Endothelial cell of umbilical vein (primary cell): ENCODE measurements at regions not wholly inside any gene's neighbourhood (a gene's known extent, or its start where the extent isn't known, plus 50 kb on each side); places are given as distances from the start of the nearest gene placed in this dataset.

Experiments
- BruUV-seq: library from RNA; stranded (reverse); fragments of 400-500 nt; replicated peaks from 2 replicates; lab custom pipeline; 2021; lab: Mats Ljungman, UMichigan
- CTCF ChIA-PET: fragments of 300-600, 350-600 bp; sonication (Branson Sonifier 250); formaldehyde crosslinking; loops from one replicate; lab custom pipeline; 2021; ENCODE audit warnings: antibody characterized with exemption, inconsistent platforms; lab: Charles Lee
- POLR2A ChIA-PET: fragments of 300-600, 350-600 bp; sonication (Branson Sonifier 250); formaldehyde crosslinking; loops from one replicate; lab custom pipeline; 2021; ENCODE audit warnings: antibody characterized with exemption, inconsistent platforms; lab: Charles Lee
- DNase-seq: peaks from one replicate; pipeline ENCODE4 v3.0.0-alpha.2; 2011; ENCODE audit warnings: low read depth, low spot score
- FAIRE-seq: peaks from 2 replicates; lab custom pipeline; 2011; peaks lifted over from hg19 to GRCh38; lab: Jason Lieb, UNC
- H2AFZ ChIP-seq: 2 replicates; pipeline ENCODE4 v1.6.0; 2012; ENCODE audit warnings: low read depth, low read length, control low read depth, inconsistent platforms
- H3K27ac ChIP-seq: 2 replicates; pipeline ENCODE4 v1.5.1; 2011; ENCODE audit warnings: low read depth, mild to moderate bottlenecking, control low read depth, low read length, moderate library complexity; ENCODE audit not compliant: insufficient read depth
- H3K27me3 ChIP-seq, 2 experiments: 2 replicates each; pipeline versions ENCODE4 v1.6.0 to v1.6.1; 2011; ENCODE audit warnings: low read length in 2 of 2, mixed read lengths in 1 of 2; ENCODE audit not compliant: control insufficient read depth in 2 of 2, insufficient read depth in 2 of 2
- H3K36me3 ChIP-seq, 2 experiments: 2 replicates in 1 of 2; 3 replicates in 1 of 2; pipeline ENCODE4 v1.5.1; 2011; ENCODE audit warnings: low read length in 2 of 2, mild to moderate bottlenecking in 1 of 2, moderate library complexity in 1 of 2; ENCODE audit not compliant: control insufficient read depth in 2 of 2, insufficient read depth in 2 of 2; ENCODE audit errors: extremely low read depth in 1 of 2
- H3K4me1 ChIP-seq: 3 replicates; pipeline ENCODE4 v1.5.1; 2011; ENCODE audit warnings: mild to moderate bottlenecking, low read length; ENCODE audit not compliant: control insufficient read depth, insufficient read depth; ENCODE audit errors: extremely low read depth
- H3K4me2 ChIP-seq: 2 replicates; pipeline ENCODE4 v1.6.1; 2011; ENCODE audit warnings: low read length, control low read depth, mixed read lengths; ENCODE audit not compliant: insufficient read depth
- H3K4me3 ChIP-seq, 3 experiments: fragments of 200-600 bp in 1 of 3; sonication (generic), shearing (Covaris generic) in 1 of 3; replicated peaks in 1 of 3; 2 replicates each; pipeline ENCODE4 v1.5.1; 2011 to 2016; ENCODE audit warnings: control low read depth in 3 of 3, low read length in 3 of 3, mild to moderate bottlenecking in 2 of 3, inconsistent platforms in 1 of 3, low read depth in 1 of 3, moderate library complexity in 1 of 3; ENCODE audit not compliant: insufficient read depth in 1 of 3
- H3K79me2 ChIP-seq: 2 replicates; pipeline ENCODE4 v1.6.0; 2012; ENCODE audit warnings: low read length, inconsistent platforms; ENCODE audit not compliant: control insufficient read depth, insufficient read depth
- H3K9ac ChIP-seq: replicated peaks from 2 replicates; pipeline ENCODE3; 2011; ENCODE audit warnings: low read length, control low read depth; ENCODE audit not compliant: insufficient read depth; ENCODE audit errors: extremely low read depth
- H3K9me1 ChIP-seq: replicated peaks from 3 replicates; pipeline ENCODE4 v1.6.0; 2011; ENCODE audit warnings: mild to moderate bottlenecking, low read length; ENCODE audit not compliant: control insufficient read depth, insufficient read depth; ENCODE audit errors: extremely low read depth
- H3K9me3 ChIP-seq: replicated peaks from 2 replicates; pipeline ENCODE4 v1.5.1; 2012; ENCODE audit warnings: low read length, inconsistent platforms; ENCODE audit not compliant: control insufficient read depth, insufficient read depth
- H4K20me1 ChIP-seq: replicated peaks from 2 replicates; pipeline ENCODE3; 2011; ENCODE audit warnings: mild to moderate bottlenecking, low read length; ENCODE audit not compliant: control insufficient read depth, insufficient read depth; ENCODE audit errors: extremely low read depth
- CTCF ChIP-seq, 2 donors: IDR thresholded peaks; 1 replicate in 1 of 2; 2 replicates in 1 of 2; pipeline ENCODE4 v1.5.1; 2011; ENCODE audit warnings: low read length in 2 of 2, mild to moderate bottlenecking in 2 of 2, moderate library complexity in 2 of 2, control low read depth in 1 of 2, inconsistent platforms in 1 of 2, low read depth in 1 of 2; ENCODE audit not compliant: insufficient read depth in 1 of 2; ENCODE audit errors: extremely low read depth in 1 of 2
- EZH2 ChIP-seq: IDR thresholded peaks from 2 replicates; pipeline ENCODE4 v1.6.1; 2012; ENCODE audit warnings: borderline replicate concordance, low read depth, mild to moderate bottlenecking, moderate library complexity, low read length, inconsistent platforms; ENCODE audit not compliant: severe bottlenecking
- FOS ChIP-seq: IDR thresholded peaks from 2 replicates; pipeline ENCODE4 v1.6.1; 2011; ENCODE audit warnings: mild to moderate bottlenecking, low read length, moderate library complexity, borderline replicate concordance; ENCODE audit not compliant: insufficient read depth
- GATA2 ChIP-seq: IDR thresholded peaks from 2 replicates; pipeline ENCODE4 v1.7.0; 2011; ENCODE audit warnings: low read depth, mild to moderate bottlenecking, moderate library complexity, mixed read lengths, low read length; ENCODE audit not compliant: insufficient read length, insufficient read depth
- JUN ChIP-seq: IDR thresholded peaks from 2 replicates; pipeline ENCODE4 v1.6.1; 2011; ENCODE audit warnings: borderline replicate concordance, low read depth; ENCODE audit not compliant: insufficient read length, insufficient read depth
- MAX ChIP-seq: IDR thresholded peaks from 2 replicates; pipeline ENCODE4 v1.6.1; 2011; ENCODE audit not compliant: insufficient read depth, insufficient read length
- MYC ChIP-seq: IDR thresholded peaks from one replicate; pipeline ENCODE4 v1.6.1; 2011; ENCODE audit warnings: mild to moderate bottlenecking, low read depth, low read length
- POLR2A ChIP-seq: IDR thresholded peaks from 2 replicates; pipeline ENCODE4 v1.6.1; 2012; ENCODE audit warnings: low read depth, mild to moderate bottlenecking, control low read depth, low read length
- POLR2AphosphoS5 ChIP-seq: IDR thresholded peaks from 2 replicates; pipeline ENCODE4 v1.6.1; 2012; ENCODE audit warnings: low read depth, mild to moderate bottlenecking, control low read depth, low read length, moderate library complexity; ENCODE audit not compliant: insufficient read depth
- dilution Hi-C: fragments of 300-500 bp; cut with MboI; formaldehyde crosslinking; loops from one replicate; pipeline ENCODE4 v1.15.0; 2019; ENCODE audit warnings: low sequenced_read_pairs; ENCODE audit not compliant: extremely low pct_ligation_motif_present
- intact Hi-C: fragments of 100-400 bp; cut with micrococcal nuclease; formaldehyde crosslinking; loops from one replicate; pipeline ENCODE4 v1.10.0; 2022

- Histone ChIP-seq H3K9ac (no peak overlapping the region), H3K4me3 (no peak overlapping the region), H3K36me3 (no peaks in the 10 kb centered on the region), H3K9me3 (no peaks in the 10 kb centered on the region), H3K4me2 (no peak overlapping the region), H3K4me1 (no peaks in the 10 kb centered on the region), H3K27ac (no peak overlapping the region), H4K20me1 (no peaks in the 10 kb centered on the region), H2AFZ (no peak overlapping the region), H3K27me3 (peaks cover 14 to 15% of the 10 kb centered on the region in 2 experiments), H3K79me2 (no peaks in the 10 kb centered on the region), H3K9me1 (no peaks in the 10 kb centered on the region)
- dilution Hi-C loops = no loop called here
- intact Hi-C loops = no loop called here
- TF ChIP-seq EZH2 = no peak
- no peak for TF ChIP-seq POLR2A
- no peak for TF ChIP-seq GATA2
- no peak for TF ChIP-seq JUN
- TF ChIP-seq POLR2AphosphoS5 = no peak
- TF ChIP-seq MAX = no peak
- TF ChIP-seq FOS = no peak
- no peak for TF ChIP-seq MYC
- no peak for TF ChIP-seq CTCF (IDR thresholded peaks at IDR 0.05; ENCODE audit: extremely low read depth in 1 of 2, insufficient read depth in 1 of 2, low read depth in 1 of 2, low read length in 2 of 2)
- no TSS peak for BruUV-seq
- DNase-seq = no peak
- POLR2A ChIA-PET = no interaction called here
- CTCF ChIA-PET = no interaction called here
- no peak for FAIRE-seq
These were observed 92.5 kb downstream of the ZIC5 start for GRCh38 chr13:99878921-99879610.
